ENCODE measurements at regions not wholly inside any gene's neighbourhood (a gene's known extent, or its start where the extent isn't known, plus 50 kb on each side); places are given as distances from the start of the nearest gene placed in this dataset.
A peak's percentile ranks its signal among the peaks of the same experiment; 100 is the strongest.

DNA sequence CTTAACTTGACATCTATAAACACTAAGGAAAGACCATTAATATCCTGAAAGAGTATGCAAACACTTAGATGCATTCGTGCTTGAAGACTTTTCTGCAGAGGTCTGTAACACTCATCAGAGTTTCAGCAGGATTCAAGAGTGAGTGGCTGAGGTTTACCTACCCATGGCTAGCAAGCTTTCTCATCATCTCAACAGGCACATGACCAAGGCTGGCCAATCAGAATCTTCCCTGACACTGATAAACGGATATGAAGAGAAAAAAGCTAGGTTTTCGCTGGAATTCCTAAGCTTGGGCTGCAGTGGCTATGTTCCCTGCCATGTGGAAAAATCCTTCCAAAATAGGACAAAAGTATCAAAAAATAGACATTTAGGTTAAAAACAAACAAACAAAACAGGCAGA is 162.1 kb upstream of the USP15 start:
- no peak for DNase-seq

DNA sequence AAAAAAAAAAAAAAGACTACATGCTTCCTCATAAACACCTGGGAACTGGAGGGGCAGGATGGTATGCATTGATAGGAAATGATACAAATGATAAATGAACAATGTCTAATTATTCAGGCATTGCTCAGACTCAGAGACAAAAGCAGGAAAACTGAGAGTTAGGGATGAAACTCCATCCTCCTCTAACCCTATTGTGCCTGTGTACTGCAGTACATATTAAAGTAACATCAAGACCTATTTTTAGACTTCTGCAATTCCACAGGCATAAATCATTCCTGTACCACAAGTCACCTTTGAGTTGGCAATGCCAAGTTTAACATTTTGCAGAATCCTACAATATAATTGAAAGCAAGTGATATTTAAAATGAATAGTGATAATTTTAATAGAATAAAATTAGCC is 156.5 kb upstream of the USP15 start:
- DNase-seq: no peak

DNA sequence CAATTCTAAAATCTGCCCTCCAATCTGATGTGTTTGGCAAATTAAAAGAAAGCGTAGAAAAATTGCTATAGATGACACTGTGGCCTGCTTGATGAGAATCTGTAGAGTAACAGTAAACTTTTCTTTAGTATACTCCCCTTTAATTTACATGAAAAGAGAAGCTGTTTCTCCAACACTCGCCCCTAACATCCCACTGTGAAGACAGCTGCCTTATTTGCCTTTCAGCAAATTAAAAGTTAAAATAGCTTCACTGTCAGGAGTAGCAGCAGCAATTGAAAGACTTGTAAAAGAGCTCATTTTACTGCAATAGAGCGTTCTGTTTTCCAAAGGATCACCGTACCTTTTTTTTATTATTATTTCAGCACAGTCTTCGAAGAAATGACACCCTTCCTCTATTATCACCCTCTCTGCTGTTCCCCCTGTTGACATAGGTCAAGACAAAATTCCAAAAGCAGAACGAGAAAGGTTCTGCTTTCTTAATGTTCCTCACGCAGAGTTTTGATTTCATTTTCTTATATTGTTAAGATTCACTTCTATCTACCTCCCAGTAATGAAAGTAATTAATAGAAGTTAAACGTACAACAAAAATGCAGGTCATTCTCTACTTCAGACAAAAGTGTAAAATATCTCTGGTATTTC is 153.5 kb upstream of the USP15 start:
- DNase-seq: no peak

DNA sequence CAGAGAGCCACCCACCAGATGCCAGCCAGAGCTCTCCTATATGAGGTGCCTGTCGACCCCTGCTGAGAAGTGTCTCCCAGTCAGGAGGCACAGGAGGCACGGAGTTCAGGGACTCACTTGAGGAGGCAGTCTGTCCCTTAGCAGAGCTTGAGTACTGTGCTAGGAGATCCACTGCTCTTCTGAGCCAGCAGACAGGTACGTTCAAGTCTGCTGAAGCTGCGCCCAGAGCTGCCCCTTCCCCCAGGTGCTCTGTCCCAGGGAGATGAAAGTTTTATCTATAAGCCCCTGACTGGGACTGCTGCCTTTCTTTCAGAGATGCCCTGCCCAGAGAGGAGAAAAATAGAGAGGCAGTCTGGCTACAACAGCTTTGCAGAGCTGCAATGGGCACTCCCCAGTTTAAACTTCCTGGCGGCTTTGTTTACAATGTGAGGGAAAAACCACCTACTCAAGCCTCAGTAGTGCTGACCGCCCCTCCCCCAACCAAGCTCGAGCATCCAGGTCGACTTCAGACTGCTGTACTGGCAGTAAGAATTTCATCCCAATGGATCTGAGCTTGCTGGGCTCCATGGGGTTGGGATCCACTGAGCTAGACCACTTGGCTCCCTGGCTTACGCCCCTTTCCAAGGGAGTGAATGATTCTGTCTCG is 146.7 kb upstream of the USP15 start:
- no peak for DNase-seq

DNA sequence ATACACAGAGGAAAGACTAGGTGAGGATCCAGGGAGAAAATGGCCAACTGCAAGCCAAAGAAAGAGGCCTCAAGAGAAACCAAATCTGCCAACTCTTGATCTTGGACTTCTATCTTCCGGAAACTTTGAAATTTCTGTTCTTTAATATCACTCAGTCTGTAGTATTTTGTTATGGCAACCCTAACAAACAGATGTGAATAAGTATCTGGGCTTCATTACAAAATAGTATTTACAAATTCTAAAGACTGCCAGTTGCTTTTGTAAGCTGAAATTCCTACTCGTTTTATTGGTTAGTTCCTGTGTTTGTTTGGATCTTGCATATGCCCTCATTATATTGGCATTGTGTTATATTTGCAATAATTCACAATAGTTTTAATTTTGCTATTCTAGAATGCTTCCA is 143.2 kb upstream of the USP15 start:
- DNase-seq: no peak

DNA sequence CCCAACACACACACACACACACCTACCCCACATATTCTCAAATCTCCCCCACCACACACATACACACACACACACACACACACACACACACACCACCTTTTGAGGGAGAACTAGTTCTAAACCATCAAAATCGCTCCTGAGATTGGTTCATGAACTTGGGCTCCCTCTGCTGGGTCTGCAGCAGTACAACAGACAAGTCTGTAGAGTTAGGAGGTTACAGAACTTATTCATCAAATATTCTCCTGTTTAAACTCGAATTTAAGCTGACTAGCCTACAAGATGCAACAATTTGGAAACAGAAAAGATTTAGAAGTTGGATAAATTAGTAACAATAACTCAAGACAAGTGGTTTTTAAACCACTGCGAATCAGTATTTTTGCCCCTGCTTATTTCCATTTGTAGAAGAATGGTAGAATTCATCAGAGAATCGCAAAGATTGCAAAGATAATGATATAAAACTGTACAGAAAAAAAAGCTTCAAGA is 136.4 kb upstream of the USP15 start:
- peak; percentile 38 for DNase-seq

DNA sequence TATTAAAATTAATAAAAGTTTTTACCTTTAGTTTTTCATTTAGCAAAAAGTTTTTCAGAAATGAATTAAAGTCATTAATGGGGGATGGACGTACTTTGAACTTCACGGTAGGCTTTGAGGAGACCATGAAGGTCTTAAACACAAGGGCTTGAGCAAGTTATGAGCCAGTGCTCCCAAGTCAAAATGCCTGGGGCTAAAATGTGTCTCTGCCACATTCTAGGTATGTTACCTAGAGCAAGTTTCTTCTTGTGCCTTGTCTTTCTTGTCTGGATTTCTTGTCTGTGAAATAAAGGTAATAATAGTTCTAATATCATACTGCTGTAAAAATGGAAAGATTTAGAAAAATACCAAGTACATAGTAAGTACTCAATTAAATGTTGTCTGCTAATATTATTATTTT is 132.7 kb upstream of the USP15 start:
- DNase-seq: no peak

DNA sequence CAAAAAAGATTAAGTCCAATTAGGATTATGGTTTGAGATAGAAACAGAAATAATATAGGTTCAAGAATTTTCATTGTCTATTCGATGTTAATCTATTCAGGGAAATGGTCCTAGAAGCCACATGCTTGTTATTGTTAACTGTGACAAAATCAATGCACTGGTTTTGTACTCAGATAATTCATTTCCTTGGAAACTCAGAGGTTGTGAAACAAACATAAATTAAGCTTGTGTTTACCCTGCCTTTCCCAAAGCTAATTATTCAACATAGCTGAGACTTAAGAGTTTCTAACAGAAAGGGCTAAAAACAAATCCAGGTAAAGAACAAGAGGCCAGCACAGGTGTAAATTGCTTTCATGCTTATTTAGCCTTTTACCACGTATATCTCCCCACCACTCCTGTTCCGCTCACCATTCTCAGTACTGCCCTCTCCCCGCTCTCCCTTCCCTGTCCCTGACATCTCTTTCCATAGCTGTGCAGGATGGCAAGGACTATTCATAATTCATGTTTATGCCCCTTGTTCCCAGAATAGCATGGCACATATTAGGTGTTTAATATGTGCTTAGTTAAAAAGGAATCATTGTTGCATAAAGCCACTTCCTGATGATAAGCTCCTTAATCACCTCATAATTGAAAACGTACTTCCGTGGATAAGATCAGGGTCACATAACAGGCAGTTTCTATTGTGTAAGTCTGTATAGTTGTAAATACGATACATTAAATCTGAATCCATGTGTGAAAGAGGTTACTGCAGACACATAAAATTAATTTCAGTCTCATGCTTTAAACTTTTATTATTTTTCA is 131.8 kb upstream of the USP15 start:
- DNase-seq: no peak

DNA sequence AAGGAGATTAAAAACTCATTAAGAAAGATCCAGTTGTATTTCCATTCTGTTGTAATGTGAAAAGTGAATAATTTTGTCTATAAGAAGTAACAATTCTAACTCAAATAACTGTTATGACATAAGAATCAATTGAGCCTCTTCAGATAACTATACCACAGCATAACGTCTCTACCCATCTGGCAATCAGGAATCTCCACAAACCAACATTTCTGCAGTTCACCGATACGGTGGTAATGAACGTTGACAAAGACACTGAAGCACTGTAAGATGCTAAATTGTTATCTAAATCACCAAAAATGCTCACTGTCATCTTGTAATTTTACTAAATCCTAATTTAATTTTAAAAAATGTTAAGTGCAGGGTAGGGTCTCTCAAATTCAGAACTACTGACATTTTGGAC is 130.9 kb upstream of the USP15 start:
- DNase-seq: no peak

DNA sequence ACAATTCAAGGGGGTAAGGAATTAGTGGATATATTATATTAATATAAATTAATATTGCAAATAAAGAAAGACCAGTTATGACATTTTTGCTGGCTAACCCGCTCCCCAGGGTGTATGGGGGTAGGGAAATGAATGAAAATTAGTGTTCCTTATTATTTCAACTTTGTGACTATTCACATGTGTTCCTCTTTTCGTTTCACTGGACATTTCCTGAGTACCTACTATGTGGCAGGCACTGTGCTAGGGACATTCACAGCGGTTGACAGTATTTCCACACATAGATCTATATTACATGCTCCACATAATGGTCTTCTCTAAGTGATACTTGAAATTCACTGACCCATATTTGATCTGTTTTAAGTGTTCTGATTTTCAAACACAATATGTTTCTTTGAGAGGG is 129.8 kb upstream of the USP15 start:
- DNase-seq: no peak

DNA sequence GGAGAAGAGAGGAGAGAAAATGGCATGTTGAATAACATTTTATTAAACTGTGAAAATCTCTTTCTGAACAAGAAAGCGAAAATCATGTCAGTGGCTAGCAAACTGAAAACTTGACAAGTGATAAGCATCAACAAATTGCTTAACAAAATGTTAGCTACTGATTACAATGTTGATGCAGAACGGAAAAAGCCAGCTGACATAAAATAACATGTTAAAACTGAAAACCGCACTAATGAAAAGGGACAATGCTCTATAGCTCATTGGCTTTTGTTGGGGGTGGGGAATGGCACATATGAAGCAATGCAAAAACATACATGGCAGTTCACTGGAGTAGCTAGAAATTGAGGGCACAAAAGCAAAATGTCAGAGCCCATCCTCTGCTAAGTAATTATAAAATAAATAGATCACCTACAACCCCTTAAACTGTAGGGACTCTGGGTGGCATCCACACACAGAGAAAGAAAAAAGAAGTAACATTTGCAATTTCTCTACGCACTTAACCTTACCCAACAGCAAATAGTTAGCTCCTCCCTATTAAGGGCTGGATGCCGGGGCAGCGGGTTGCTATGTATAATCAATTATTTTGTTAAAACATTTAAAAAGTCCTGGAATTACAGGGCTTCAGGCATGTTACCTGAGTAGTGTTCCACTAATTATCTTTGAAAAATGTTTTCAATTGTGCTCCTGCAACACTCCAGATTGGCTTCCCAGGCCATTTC is 129.2 kb upstream of the USP15 start:
- DNase-seq: no peak

DNA sequence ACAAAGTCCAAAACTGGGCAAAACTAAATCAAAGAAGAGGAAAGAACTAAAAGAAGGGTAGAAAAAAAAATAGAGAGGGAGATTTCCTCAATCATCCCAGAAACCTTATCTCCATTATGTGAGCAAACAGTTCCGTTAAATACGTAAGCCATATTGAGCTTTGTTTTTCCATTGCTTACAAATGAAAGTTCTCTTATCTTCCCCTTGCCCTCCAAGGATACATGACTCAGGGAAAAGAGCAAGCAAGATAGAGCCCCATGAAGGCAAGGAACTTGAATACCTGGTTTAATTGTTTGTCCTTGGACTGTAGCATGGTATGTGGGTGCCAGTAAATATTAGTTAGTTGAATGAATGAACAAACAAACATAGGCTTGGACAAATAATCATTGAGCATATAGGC is 126.8 kb upstream of the USP15 start:
- no peak for DNase-seq

DNA sequence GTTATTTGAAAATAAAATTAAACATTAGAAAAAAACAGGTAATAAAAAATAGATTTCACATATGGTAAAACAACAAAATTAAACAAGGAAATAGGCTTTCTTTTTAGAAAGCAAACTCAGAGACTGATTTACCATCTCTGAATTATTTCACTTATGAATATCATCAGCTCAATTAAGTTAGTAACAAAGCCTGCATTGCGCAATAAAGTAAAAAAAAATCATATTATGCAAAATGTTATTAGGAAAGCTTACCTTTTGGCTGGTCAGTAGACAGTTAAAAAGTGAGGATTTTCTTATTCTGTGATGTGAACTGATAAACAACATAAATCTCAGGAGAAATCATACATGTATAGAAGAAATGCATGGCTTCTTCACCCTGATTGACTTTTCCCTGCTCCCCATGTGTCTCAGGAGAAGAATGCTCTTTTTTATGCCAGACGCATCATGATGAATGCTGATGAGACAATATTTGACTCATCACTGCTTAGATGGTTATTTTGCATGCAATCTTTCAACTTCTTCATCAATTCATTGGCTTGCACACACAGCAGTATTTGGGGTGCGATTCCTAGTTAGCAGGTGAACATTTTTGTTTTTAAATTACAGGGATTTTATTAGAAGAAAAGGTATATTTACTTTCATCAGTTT is 124.5 kb upstream of the USP15 start:
- DNase-seq: no peak

DNA sequence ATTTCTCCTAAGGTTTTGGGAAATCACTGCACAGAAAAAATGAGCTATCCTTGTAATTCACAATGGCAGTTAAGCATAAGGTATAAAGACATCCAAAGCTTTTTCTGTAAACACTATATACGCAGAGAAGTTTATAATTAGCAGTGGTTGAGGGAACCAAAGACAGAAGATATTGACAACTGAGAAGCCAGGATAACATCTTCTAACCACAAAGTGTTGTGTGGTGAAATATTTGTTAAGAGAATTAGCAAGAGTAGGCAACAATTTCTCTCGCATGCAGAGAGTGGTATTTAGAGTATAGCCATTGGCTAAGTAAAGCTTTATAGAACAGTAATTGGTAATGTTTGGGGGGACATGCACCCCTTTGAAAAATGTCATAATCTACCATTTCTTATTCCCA is 123.7 kb upstream of the USP15 start:
- no peak for DNase-seq

DNA sequence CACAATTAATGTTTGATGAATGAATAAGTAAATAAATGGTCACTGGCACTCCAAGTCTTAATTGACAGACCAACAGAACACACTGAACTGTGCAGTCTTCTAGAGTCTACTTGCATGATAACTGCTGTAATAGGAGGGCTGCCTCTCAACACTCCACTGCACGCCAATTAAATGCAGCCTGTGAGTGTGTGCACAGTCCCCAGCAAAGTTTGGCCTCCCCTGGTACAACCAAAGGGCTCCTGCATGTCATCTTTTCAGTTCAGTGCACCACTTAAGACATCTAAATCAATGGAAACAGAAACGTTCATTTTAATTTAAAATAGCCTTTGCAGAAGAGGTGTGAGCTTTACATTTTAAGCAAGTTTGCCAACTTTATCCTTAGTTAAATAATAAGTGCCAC is 121.7 kb upstream of the USP15 start:
- no peak for DNase-seq

DNA sequence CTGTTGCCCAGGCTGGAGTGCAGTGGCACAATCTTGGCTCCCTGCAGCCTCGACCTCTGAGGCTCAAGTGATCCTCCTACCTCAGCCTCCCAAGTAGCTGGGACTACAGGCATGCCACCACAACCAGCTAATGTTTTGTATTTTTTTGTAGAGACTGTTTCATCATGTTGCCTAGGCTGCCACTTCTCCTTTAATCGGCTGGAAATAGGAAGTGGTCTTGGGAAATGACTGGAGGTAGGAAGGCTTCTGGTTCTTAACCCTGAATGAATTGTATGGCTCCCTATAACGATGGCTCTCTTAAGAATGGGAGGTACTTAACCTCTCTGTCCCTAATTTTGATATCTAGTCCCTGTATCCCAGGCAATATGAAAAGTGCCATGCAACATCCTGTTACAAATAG is 113.9 kb upstream of the USP15 start:
- no peak for DNase-seq

DNA sequence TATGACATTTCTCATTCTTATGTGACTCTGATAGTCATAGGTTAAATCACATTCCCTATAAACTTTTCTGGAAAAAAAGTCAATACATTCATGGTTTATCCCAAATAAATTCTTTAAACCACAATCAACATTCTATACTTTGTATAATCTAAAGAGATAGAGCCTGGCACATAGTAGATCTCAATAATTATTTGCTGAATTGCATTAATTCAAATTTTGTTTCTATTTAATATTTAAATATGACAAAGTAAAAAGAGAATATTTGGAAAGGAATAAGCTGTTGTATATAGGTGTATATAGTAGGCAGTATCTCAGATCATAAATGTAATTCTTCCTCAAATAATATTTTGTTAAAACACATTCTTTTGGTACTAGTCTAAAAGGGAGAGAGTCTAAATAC is 102.2 kb upstream of the USP15 start:
- DNase-seq: no peak

DNA sequence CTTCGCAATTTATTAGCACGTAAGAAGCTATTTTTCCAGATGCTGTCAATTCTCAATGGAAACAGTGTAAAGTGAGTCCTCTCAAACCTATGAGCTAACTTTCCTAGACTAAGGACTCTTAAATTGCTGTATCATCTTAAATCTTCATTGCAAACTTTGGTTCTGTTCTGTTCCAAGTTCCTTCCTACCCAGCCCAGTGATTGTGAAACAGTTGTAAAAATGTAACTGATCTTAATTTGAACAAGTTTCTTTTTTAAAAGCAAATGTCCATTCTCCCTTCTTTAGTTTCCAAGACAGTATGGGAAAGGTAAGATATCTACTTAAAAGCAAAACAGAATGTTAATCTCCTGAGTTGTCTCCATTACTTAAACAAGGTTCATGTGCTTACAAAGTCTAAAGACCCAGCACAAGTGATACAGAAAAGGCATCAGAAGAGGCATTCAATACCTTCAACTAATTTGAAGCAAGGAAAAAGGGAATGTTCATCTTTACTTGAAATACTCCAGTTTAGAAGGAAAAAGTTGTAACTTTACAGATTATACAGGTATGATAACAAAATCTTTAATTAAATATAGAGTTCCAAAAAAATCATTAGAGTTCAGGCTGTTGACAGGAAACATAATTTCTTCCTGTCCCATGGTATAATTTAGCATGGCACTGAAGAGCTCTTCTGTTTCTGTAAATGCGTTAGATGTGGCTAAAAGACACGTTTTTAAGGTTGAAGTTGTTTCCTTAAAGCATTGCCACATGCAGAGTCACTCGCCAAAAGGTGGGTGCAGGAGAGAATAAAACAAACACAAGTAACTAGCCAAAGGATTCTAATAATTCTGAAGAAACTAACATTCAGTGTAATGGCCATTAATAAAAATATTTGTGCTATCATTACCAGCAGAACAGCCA is 101.5 kb upstream of the USP15 start:
- DNase-seq: no peak

DNA sequence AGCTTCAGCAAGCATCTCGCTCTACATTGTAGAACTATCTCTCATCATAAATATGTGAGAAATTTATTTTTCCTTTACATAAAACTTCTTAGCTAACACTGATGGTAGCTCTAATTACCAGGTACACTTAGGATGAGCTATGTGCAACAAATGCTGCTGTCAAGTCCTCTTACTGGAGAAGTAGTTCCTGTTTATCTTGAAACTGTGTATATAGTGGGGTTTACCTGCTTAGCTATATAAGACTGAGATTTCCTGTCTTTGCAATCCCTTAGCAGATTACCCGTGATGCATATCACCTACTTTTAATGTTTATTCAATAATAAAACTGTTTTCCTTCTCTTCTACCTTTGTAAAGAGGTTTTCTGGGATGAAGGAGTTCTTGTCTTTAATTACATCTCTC is 98.0 kb upstream of the USP15 start:
- no peak for DNase-seq

DNA sequence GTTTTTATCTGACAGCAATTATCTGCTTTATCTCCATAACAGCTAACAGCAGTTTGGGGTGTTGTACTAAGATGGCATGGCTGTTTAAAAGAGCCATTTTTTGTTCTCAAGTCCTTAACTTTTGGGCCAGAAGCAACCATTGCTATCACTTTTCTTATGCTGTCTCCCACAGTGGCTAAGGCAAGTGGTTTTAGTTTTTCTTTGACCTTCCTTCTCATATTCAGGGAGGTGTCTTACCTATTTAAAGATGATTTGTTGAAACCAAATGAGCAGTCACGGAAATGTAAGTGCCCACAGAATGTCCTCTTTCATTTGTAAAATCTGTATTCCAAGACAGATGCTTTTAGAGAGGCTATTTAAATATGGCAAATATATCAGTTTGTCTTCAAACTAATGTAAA is 96.8 kb upstream of the USP15 start:
- no peak for DNase-seq

DNA sequence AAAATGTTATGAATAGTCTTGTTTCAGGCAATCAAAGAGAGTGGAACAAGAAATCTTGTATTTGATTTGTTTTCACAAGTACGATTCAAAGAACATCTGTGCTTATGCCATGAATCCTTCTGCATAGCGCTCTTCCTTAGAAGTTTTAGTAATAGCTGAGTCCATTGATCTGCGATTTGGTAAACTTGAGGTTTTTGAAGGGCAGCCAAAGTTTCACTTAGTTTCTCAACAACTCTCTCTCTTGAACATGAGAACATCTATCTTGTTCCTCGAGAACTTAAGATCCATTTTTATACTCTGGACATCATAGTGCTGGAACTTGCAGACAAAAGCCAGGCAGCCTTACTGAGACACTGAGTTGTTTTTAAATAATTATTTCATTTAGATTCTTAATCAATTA is 96.2 kb upstream of the USP15 start:
- DNase-seq: no peak

DNA sequence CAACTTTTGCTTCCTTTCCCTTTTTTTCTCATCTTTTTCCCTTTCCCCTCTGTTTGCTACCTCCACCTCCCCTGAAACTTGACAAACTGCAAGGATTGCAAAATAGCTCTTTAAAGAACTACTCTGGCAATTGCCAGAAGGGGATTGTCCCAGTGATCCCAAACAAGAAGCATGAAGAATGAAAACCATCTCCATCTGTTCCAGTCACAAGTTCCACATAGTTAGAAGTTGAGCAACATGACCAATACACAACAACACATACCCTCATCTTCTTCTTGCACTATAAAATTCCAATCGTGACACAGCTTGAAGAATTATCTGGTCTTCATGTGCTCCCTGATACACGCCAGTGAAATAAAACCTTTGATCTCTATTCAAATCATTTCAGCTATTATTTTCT is 93.7 kb upstream of the USP15 start:
- no peak for DNase-seq

Data from NCI-H187 treated with DMSO at 0.1 percent for 48 hours (cell line).